CD4-positive, alpha-beta T cell treated with Interferon gamma for 1 hour (primary cell): ENCODE measurements at regions not wholly inside any gene's neighbourhood (a gene's known extent, or its start where the extent isn't known, plus 50 kb on each side); places are given as distances from the start of the nearest gene placed in this dataset.
"Not testable (repeated sequence)": the region's sequence is repeated elsewhere in the genome, so short reads cannot be mapped to it uniquely, and the experiment has no call there.

Experiments used
- DNase-seq: peaks from one replicate; pipeline ENCODE4 v3.0.0-alpha.2; 2020

GRCh38 chr5:32842813-32843530 lies 131.9 kb downstream of the NPR3 start:
- DNase-seq = no peak

GRCh38 chr5:32843531-32843895 lies 132.4 kb downstream of the NPR3 start:
- no peak for DNase-seq

- no peak for DNase-seq
These were observed 134.1 kb downstream of the NPR3 start for GRCh38 chr5:32845171-32845570.

- DNase-seq = no peak
These were observed 137.0 kb downstream of the NPR3 start for GRCh38 chr5:32848120-32848519.

GRCh38 chr5:32848681-32849080 lies 137.6 kb downstream of the NPR3 start:
- DNase-seq = no peak

GRCh38 chr5:32850817-32851496 lies 139.8 kb downstream of the NPR3 start:
- DNase-seq = no peak

GRCh38 chr5:32851559-32852173 lies 140.5 kb downstream of the NPR3 start:
- no peak for DNase-seq

GRCh38 chr5:32852535-32852934 lies 141.4 kb downstream of the NPR3 start:
- no peak for DNase-seq

- no peak for DNase-seq
These were observed 141.9 kb downstream of the NPR3 start for GRCh38 chr5:32852976-32853375.

GRCh38 chr5:32854473-32854872 lies 143.4 kb downstream of the NPR3 start:
- DNase-seq = no peak

- DNase-seq = no peak
These were observed 148.1 kb downstream of the NPR3 start for GRCh38 chr5:32859211-32859641.

GRCh38 chr5:32865475-32865874 lies 154.4 kb downstream of the NPR3 start:
- no peak for DNase-seq

GRCh38 chr5:32866138-32866537 lies 155.0 kb downstream of the NPR3 start:
- DNase-seq = no peak

GRCh38 chr5:32869216-32869615 lies 158.1 kb downstream of the NPR3 start:
- no peak for DNase-seq

- DNase-seq = no peak
These were observed 165.7 kb downstream of the NPR3 start for GRCh38 chr5:32876791-32877190.

GRCh38 chr5:32879364-32879763 lies 168.2 kb downstream of the NPR3 start:
- not testable (repeated sequence) for DNase-seq

- DNase-seq = no peak
These were observed 169.7 kb downstream of the NPR3 start for GRCh38 chr5:32880796-32881195.

GRCh38 chr5:32887390-32887789 lies 176.3 kb downstream of the NPR3 start:
- DNase-seq = no peak

GRCh38 chr5:32889078-32889477 lies 178.0 kb downstream of the NPR3 start:
- no peak for DNase-seq

- no peak for DNase-seq
These were observed 192.5 kb downstream of the NPR3 start for GRCh38 chr5:32903613-32904012.

GRCh38 chr5:32908641-32909040 lies 197.5 kb downstream of the NPR3 start:
- no peak for DNase-seq

- DNase-seq = no peak
These were observed 198.1 kb downstream of the NPR3 start for GRCh38 chr5:32909207-32909606.

GRCh38 chr5:32916648-32917047 lies 205.5 kb downstream of the NPR3 start:
- DNase-seq = no peak

- no peak for DNase-seq
These were observed 217.6 kb downstream of the NPR3 start for GRCh38 chr5:32928761-32929160.
